ENCODE measurements at regions not wholly inside any gene's neighbourhood (a gene's known extent, or its start where the extent isn't known, plus 50 kb on each side); places are given as distances from the start of the nearest gene placed in this dataset.

DNA sequence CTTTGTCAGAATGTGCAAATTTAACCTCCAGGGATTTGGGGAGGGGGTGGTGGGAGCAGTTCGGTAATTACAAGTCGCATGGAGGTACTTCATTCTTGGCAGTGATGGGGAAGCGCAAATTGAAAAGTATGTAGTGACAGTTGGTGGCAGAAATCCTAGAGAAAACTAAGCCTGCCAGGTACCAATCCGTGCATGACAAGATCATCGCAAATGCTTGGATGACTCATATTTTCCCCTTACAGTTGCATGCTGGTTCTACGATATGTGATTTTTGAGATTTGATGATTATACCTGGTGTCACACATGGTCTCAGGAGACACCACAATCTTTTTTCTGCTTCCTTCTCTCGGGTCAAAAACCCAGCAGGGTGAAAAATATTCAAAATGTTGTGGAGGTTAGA, 479.7 kb upstream of the ID2 start:
- no peaks in the 10 kb centered on the region for H3K36me3 ChIP-seq (ENCODE audit: control insufficient read depth in 2 of 2, insufficient read depth in 1 of 2, low read length in 2 of 2)
- H3K4me3 ChIP-seq (ENCODE audit: low read depth, low read length): no peak overlapping the region
- H3K9me3 ChIP-seq (ENCODE audit: control insufficient read depth, insufficient read depth, low read depth, low read length): no peaks in the 10 kb centered on the region
- ChIA-PET POLR2A (no interaction called here), CTCF (interaction anchor here (0.7 kb wide), 1 partner anchor 32 kb away, joined by 5 read pairs; no protein-coding TSS in a partner anchor)
- TF ChIP-seq ZNF184 (tag by site-specific recombination; IDR thresholded peaks at IDR 0.05) (no peak), ZNF23 (tag by site-specific recombination; IDR thresholded peaks at IDR 0.05; ENCODE audit: borderline replicate concordance) (no peak), GFI1B (tag by site-specific recombination; IDR thresholded peaks at IDR 0.05) (no peak)
- H3K27ac ChIP-seq (ENCODE audit: extremely low read depth, low read depth, low read length): no peak overlapping the region
- no peaks in the 10 kb centered on the region for H3K4me1 ChIP-seq (ENCODE audit: control insufficient read depth, insufficient read depth, low read length)

DNA sequence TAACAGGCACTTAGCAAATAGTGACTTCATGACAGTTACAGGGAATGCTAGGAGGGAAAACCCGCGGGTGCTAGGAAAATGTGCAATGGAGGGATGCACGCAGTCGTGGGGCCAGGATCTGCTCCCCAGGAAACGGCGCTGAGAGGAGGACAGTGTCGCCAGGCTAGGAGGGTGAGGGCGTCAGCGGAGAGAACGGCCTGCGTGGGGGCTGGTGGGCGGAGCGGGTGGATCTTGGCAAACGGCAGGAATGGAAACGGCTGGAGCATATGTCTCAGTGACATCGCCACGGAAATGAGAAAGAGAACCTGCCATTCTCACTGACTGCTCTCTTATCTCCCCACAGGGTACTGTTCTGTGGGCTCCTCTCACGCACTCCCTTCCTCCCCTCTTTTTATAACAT, 478.5 kb upstream of the ID2 start:
- no peaks in the 10 kb centered on the region for H3K36me3 ChIP-seq (ENCODE audit: control insufficient read depth in 2 of 2, insufficient read depth in 1 of 2, low read length in 2 of 2)
- no peaks in the 10 kb centered on the region for H3K4me1 ChIP-seq (ENCODE audit: control insufficient read depth, insufficient read depth, low read length)
- ChIA-PET POLR2A (no interaction called here), CTCF (no interaction called here)
- H3K9me3 ChIP-seq (ENCODE audit: control insufficient read depth, insufficient read depth, low read depth, low read length): no peaks in the 10 kb centered on the region
- TF ChIP-seq ZNF600 (tag by site-specific recombination; IDR thresholded peaks at IDR 0.05) (no peak), ZNF660 (tag by site-specific recombination; IDR thresholded peaks at IDR 0.05) (no peak), ZNF473 (tag by site-specific recombination; IDR thresholded peaks at IDR 0.05) (no peak), MEIS1 (CRISPR knock-in tag; IDR thresholded peaks at IDR 0.05; ENCODE audit: borderline replicate concordance) (no peak), GLI2 (tag by site-specific recombination; IDR thresholded peaks at IDR 0.05; ENCODE audit: borderline replicate concordance, low read depth) (no peak), KLF1 (tag by site-specific recombination; IDR thresholded peaks at IDR 0.05) (no peak), ZNF426 (tag by site-specific recombination; IDR thresholded peaks at IDR 0.05) (no peak), SCRT1 (tag by site-specific recombination; IDR thresholded peaks at IDR 0.05; ENCODE audit: borderline replicate concordance) (no peak), TCF7L2 (IDR thresholded peaks at IDR 0.05; ENCODE audit: borderline replicate concordance, low read depth, low read length) (no peak), ZIC2 (tag by site-specific recombination; IDR thresholded peaks at IDR 0.05) (no peak), ZNF624 (tag by site-specific recombination; IDR thresholded peaks at IDR 0.05) (no peak), ZNF366 (tag by site-specific recombination; conservative IDR thresholded peaks at IDR 0.05) (no peak), OVOL3 (tag by site-specific recombination; IDR thresholded peaks at IDR 0.05) (no peak), ZNF521 (tag by site-specific recombination; IDR thresholded peaks at IDR 0.05) (no peak), MZF1 (tag by site-specific recombination; IDR thresholded peaks at IDR 0.05; ENCODE audit: borderline replicate concordance) (no peak), ZNF664 (tag by site-specific recombination; IDR thresholded peaks at IDR 0.05) (no peak), ZNF558 (tag by site-specific recombination; IDR thresholded peaks at IDR 0.05) (no peak), ZNF416 (tag by site-specific recombination; IDR thresholded peaks at IDR 0.05) (no peak)
- TF ChIP-seq, protein P1, sequence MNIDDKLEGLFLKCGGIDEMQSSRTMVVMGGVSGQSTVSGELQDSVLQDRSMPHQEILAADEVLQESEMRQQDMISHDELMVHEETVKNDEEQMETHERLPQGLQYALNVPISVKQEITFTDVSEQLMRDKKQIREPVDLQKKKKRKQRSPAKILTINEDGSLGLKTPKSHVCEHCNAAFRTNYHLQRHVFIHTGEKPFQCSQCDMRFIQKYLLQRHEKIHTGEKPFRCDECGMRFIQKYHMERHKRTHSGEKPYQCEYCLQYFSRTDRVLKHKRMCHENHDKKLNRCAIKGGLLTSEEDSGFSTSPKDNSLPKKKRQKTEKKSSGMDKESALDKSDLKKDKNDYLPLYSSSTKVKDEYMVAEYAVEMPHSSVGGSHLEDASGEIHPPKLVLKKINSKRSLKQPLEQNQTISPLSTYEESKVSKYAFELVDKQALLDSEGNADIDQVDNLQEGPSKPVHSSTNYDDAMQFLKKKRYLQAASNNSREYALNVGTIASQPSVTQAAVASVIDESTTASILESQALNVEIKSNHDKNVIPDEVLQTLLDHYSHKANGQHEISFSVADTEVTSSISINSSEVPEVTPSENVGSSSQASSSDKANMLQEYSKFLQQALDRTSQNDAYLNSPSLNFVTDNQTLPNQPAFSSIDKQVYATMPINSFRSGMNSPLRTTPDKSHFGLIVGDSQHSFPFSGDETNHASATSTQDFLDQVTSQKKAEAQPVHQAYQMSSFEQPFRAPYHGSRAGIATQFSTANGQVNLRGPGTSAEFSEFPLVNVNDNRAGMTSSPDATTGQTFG (tag by site-specific recombination; IDR thresholded peaks at IDR 0.05; ENCODE audit: borderline replicate concordance): no peak
- TF ChIP-seq, protein P2, sequence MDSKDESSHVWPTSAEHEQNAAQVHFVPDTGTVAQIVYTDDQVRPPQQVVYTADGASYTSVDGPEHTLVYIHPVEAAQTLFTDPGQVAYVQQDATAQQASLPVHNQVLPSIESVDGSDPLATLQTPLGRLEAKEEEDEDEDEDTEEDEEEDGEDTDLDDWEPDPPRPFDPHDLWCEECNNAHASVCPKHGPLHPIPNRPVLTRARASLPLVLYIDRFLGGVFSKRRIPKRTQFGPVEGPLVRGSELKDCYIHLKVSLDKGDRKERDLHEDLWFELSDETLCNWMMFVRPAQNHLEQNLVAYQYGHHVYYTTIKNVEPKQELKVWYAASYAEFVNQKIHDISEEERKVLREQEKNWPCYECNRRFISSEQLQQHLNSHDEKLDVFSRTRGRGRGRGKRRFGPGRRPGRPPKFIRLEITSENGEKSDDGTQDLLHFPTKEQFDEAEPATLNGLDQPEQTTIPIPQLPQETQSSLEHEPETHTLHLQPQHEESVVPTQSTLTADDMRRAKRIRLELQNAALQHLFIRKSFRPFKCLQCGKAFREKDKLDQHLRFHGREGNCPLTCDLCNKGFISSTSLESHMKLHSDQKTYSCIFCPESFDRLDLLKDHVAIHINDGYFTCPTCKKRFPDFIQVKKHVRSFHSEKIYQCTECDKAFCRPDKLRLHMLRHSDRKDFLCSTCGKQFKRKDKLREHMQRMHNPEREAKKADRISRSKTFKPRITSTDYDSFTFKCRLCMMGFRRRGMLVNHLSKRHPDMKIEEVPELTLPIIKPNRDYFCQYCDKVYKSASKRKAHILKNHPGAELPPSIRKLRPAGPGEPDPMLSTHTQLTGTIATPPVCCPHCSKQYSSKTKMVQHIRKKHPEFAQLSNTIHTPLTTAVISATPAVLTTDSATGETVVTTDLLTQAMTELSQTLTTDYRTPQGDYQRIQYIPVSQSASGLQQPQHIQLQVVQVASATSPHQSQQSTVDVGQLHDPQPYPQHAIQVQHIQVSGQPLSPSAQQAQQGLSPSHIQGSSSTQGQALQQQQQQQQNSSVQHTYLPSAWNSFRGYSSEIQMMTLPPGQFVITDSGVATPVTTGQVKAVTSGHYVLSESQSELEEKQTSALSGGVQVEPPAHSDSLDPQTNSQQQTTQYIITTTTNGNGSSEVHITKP (tag by site-specific recombination; IDR thresholded peaks at IDR 0.05): no peak
- no peak overlapping the region for H3K27ac ChIP-seq (ENCODE audit: extremely low read depth, low read depth, low read length)
- H3K4me3 ChIP-seq (ENCODE audit: low read depth, low read length): no peak overlapping the region
